Liver (tissue), 8 donors: ENCODE measurements at regions not wholly inside any gene's neighbourhood (a gene's known extent, or its start where the extent isn't known, plus 50 kb on each side); places are given as distances from the start of the nearest gene placed in this dataset.

Experiments used
- DNase-seq: peaks from one replicate; pipeline ENCODE4 v3.0.0-alpha.2; 2017; ENCODE audit warnings: low spot score
- H3K27ac ChIP-seq, 2 donors: one replicate each; pipeline ENCODE4 v1.7.0; 2013; ENCODE audit warnings: inconsistent platforms in 2 of 2, low read length in 2 of 2, control low read depth in 1 of 2, low read depth in 1 of 2, mild to moderate bottlenecking in 1 of 2
- H3K27me3 ChIP-seq, 4 donors: one replicate each; pipeline versions ENCODE4 v1.6.1 to v1.7.0; 2013; ENCODE audit warnings: low read length in 3 of 4, inconsistent platforms in 1 of 4, mild to moderate bottlenecking in 1 of 4, moderate library complexity in 1 of 4; ENCODE audit not compliant: control insufficient read depth in 4 of 4, insufficient read depth in 4 of 4
- H3K36me3 ChIP-seq, 4 donors: one replicate each; pipeline versions ENCODE4 v1.6.1 to v1.7.0; 2013; ENCODE audit warnings: low read length in 3 of 4, mild to moderate bottlenecking in 3 of 4, low read depth in 1 of 4, moderate library complexity in 1 of 4; ENCODE audit not compliant: control insufficient read depth in 4 of 4, insufficient read depth in 3 of 4
- H3K4me1 ChIP-seq, 4 donors: one replicate each; pipeline versions ENCODE4 v1.6.1 to v1.7.0; 2013; ENCODE audit warnings: low read length in 3 of 4, mild to moderate bottlenecking in 3 of 4, moderate library complexity in 1 of 4; ENCODE audit not compliant: control insufficient read depth in 4 of 4, insufficient read depth in 4 of 4
- H3K4me3 ChIP-seq, 3 donors: one replicate each; pipeline versions ENCODE4 v1.6.1 to v1.7.0; 2013; ENCODE audit warnings: low read length in 3 of 3, control low read depth in 1 of 3, low read depth in 1 of 3, mild to moderate bottlenecking in 1 of 3
- H3K9ac ChIP-seq, 2 donors: one replicate each; pipeline ENCODE4 v1.7.0; 2013; ENCODE audit warnings: low read length in 2 of 2, mild to moderate bottlenecking in 2 of 2, moderate library complexity in 2 of 2, control low read depth in 1 of 2, low read depth in 1 of 2
- H3K9me3 ChIP-seq, 4 donors: one replicate each; pipeline versions ENCODE4 v1.6.1 to v1.7.0; 2013; ENCODE audit warnings: low read length in 3 of 4; ENCODE audit not compliant: control insufficient read depth in 4 of 4
- ATF3 ChIP-seq: IDR thresholded peaks from 2 replicates; pipeline ENCODE4 v1.6.1; 2016; ENCODE audit warnings: antibody characterized with exemption
- CTCF ChIP-seq: fragments of 150-350 bp; IDR thresholded peaks from 2 replicates; pipeline ENCODE4 v1.5.1; 2017; ENCODE audit warnings: improper control_type of control experiment, low read depth, low read length; ENCODE audit not compliant: missing input control
- EGR1 ChIP-seq, 2 donors: IDR thresholded peaks; 2 replicates each; pipeline ENCODE4 v1.6.1; 2016 to 2018; ENCODE audit warnings: antibody characterized with exemption in 2 of 2, low read depth in 2 of 2
- FOXA1 ChIP-seq: IDR thresholded peaks from 2 replicates; pipeline ENCODE4 v1.6.1; 2016; ENCODE audit warnings: antibody characterized with exemption
- FOXA2 ChIP-seq: IDR thresholded peaks from 2 replicates; pipeline ENCODE4 v1.6.1; 2016; ENCODE audit warnings: antibody characterized with exemption
- GABPA ChIP-seq, 2 donors: IDR thresholded peaks in 1 of 2; conservative IDR thresholded peaks in 1 of 2; 2 replicates each; pipeline ENCODE4 v1.6.1; 2016; ENCODE audit warnings: antibody characterized with exemption in 2 of 2, mild to moderate bottlenecking in 1 of 2, moderate library complexity in 1 of 2
- HNF4A ChIP-seq, 2 donors: conservative IDR thresholded peaks; 2 replicates each; pipeline ENCODE4 v1.6.1; 2016; ENCODE audit warnings: antibody characterized with exemption in 2 of 2, mild to moderate bottlenecking in 2 of 2
- HNF4G ChIP-seq: IDR thresholded peaks from 2 replicates; pipeline ENCODE4 v1.6.1; 2016; ENCODE audit warnings: antibody characterized with exemption
- JUND ChIP-seq, 2 donors: IDR thresholded peaks; 2 replicates each; pipeline ENCODE4 v1.6.1; 2016; ENCODE audit warnings: antibody characterized with exemption in 2 of 2
- NR2F2 ChIP-seq: IDR thresholded peaks from 2 replicates; pipeline ENCODE4 v1.6.1; 2016; ENCODE audit warnings: antibody characterized with exemption
- RAD21 ChIP-seq, 2 donors: IDR thresholded peaks; 2 replicates each; pipeline ENCODE4 v1.6.1; 2016; ENCODE audit warnings: antibody characterized with exemption in 2 of 2, mild to moderate bottlenecking in 2 of 2
- REST ChIP-seq: IDR thresholded peaks from 2 replicates; pipeline ENCODE4 v1.6.1; 2016; ENCODE audit warnings: antibody characterized with exemption, mild to moderate bottlenecking
- RXRA ChIP-seq, 2 donors: IDR thresholded peaks; 2 replicates each; pipeline ENCODE4 v1.6.1; 2017 to 2018; ENCODE audit warnings: antibody characterized with exemption in 2 of 2, mild to moderate bottlenecking in 1 of 2
- SP1 ChIP-seq: IDR thresholded peaks from 2 replicates; pipeline ENCODE4 v1.6.1; 2018; ENCODE audit warnings: antibody characterized with exemption, mild to moderate bottlenecking
- TAF1 ChIP-seq: conservative IDR thresholded peaks from 2 replicates; pipeline ENCODE4 v1.6.1; 2016; ENCODE audit warnings: antibody characterized with exemption, mild to moderate bottlenecking
- YY1 ChIP-seq: IDR thresholded peaks from 2 replicates; pipeline ENCODE4 v1.6.1; 2016; ENCODE audit warnings: antibody characterized with exemption, mild to moderate bottlenecking
- WGBS: extraction: QIAGEN DNeasy Blood & Tissue Kit; methylation state at CpG from one replicate; pipeline ENCODE4 v1.1.7; 2013; 5-methylcytosine and 5-hydroxymethylcytosine counted together
- TF ChIP-seq, protein P1 (sequence below): IDR thresholded peaks from 2 replicates; pipeline ENCODE4 v1.6.1; 2016; ENCODE audit warnings: antibody characterized with exemption
- donor health status: healthy.
- donor health status: healthy.
- donor health status: healthy.
- donor health status: healthy.
- donor health status: healthy.

DNA sequence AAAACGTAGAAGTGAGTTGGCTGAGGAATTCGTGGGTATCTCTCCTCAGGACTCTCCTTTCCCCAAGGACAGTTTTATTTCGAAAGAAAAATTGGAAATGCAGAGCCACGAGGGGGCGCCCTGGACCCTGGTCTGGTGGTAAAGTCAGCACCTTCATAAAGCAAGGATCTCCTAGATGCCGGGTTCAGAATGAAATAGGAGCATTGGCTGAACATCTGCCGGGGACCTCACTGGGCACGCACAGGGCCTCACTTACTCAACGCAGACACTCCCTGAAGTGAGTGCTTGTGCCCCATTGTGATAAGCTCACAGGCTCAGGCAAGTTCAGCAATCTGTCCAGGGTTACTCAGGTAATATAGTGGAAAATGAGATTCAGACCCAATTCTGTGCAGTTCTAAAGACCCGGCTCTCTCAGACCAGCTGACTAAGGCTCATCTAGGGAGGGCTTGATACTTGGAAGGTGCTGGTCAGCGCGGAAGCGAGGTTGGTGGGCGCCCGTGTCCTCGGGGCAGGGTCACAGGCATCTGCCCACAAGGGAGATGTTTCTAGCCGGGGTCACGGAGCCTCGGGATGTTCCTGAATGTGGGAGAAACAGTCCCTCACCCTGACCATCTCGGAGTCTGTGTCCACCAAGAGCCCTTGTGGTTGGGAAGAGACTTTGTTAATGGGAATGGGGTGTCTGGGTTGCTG lies 55.7 kb upstream of the ETV3 start (continued):
- TF ChIP-seq ATF3 = no peak

- no peak for TF ChIP-seq GABPA (IDR thresholded peaks at IDR 0.05 in 1 of 2, conservative IDR thresholded peaks at IDR 0.05 in 1 of 2)
- no peak for TF ChIP-seq JUND (IDR thresholded peaks at IDR 0.05)
- TF ChIP-seq, protein P1, sequence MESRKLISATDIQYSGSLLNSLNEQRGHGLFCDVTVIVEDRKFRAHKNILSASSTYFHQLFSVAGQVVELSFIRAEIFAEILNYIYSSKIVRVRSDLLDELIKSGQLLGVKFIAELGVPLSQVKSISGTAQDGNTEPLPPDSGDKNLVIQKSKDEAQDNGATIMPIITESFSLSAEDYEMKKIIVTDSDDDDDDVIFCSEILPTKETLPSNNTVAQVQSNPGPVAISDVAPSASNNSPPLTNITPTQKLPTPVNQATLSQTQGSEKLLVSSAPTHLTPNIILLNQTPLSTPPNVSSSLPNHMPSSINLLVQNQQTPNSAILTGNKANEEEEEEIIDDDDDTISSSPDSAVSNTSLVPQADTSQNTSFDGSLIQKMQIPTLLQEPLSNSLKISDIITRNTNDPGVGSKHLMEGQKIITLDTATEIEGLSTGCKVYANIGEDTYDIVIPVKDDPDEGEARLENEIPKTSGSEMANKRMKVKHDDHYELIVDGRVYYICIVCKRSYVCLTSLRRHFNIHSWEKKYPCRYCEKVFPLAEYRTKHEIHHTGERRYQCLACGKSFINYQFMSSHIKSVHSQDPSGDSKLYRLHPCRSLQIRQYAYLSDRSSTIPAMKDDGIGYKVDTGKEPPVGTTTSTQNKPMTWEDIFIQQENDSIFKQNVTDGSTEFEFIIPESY = no peak
- TF ChIP-seq HNF4G = no peak
- no peak for TF ChIP-seq NR2F2
- no peak for TF ChIP-seq EGR1 (IDR thresholded peaks at IDR 0.05; ENCODE audit: low read depth in 2 of 2)
- TF ChIP-seq CTCF = no peak
- no peak for TF ChIP-seq TAF1
- TF ChIP-seq RXRA (IDR thresholded peaks at IDR 0.05) = no peak
- no peak for TF ChIP-seq FOXA2
- TF ChIP-seq HNF4A (conservative IDR thresholded peaks at IDR 0.05) = no peak
- no peak for TF ChIP-seq SP1
- no peak for TF ChIP-seq REST
- TF ChIP-seq FOXA1 = no peak
- TF ChIP-seq RAD21 (IDR thresholded peaks at IDR 0.05) = no peak
- no peak for TF ChIP-seq YY1
- WGBS = 25% methylated on average over 1 of the region's 1 CpG
- Histone ChIP-seq H3K4me3 (no peak overlapping the region), H3K9ac (no peak overlapping the region), H3K27me3 (peaks cover 0 to 3% (median 0%) of the 10 kb centered on the region in 4 donors), H3K9me3 (no peaks in the 10 kb centered on the region), H3K4me1 (peaks cover 0 to 4% (median 0%) of the 10 kb centered on the region in 4 donors), H3K36me3 (no peaks in the 10 kb centered on the region), H3K27ac (no peak overlapping the region)
- peak; percentile 3 for DNase-seq
Measured at GRCh38 chr1:157193219-157193618, 55.0 kb upstream of the ETV3 start.
